ENCODE measurements at regions not wholly inside any gene's neighbourhood (a gene's known extent, or its start where the extent isn't known, plus 50 kb on each side); places are given as distances from the start of the nearest gene placed in this dataset.

- peak in 1 of 56 donors; percentile 29 for DNase-seq
These were observed 470.0 kb downstream of the SHQ1 start for GRCh38 chr3:72378287-72378686.

GRCh38 chr3:72376956-72377710 is 471.1 kb downstream of the SHQ1 start:
- peak in 2 of 56 donors; percentile 15 to 16 for DNase-seq

GRCh38 chr3:72375237-72376076 is 472.8 kb downstream of the SHQ1 start:
- DNase-seq = no peak

- no peak for DNase-seq
These were observed 475.1 kb downstream of the SHQ1 start for GRCh38 chr3:72373139-72373538.

- DNase-seq = no peak
These were observed 476.1 kb downstream of the SHQ1 start for GRCh38 chr3:72372161-72372560.

GRCh38 chr3:72371431-72371830 is 476.8 kb downstream of the SHQ1 start:
- DNase-seq = no peak

- DNase-seq = no peak
These were observed 477.3 kb downstream of the SHQ1 start for GRCh38 chr3:72370947-72371346.

GRCh38 chr3:72369681-72370080 is 478.6 kb downstream of the SHQ1 start:
- no peak for DNase-seq

- DNase-seq = peak in 3 of 56 donors; percentile 5 to 10 (median 8)
These were observed 479.8 kb downstream of the SHQ1 start for GRCh38 chr3:72368331-72368975.

GRCh38 chr3:72361990-72362389 is 486.3 kb downstream of the SHQ1 start:
- no peak for DNase-seq

GRCh38 chr3:72359743-72360142 is 488.5 kb downstream of the SHQ1 start:
- no peak for DNase-seq

GRCh38 chr3:72355168-72355567 is 493.1 kb downstream of the SHQ1 start:
- no peak for DNase-seq

- DNase-seq = no peak
These were observed 493.8 kb downstream of the SHQ1 start for GRCh38 chr3:72354486-72354885.

GRCh38 chr3:72353236-72354128 is 494.8 kb downstream of the SHQ1 start:
- DNase-seq = no peak

GRCh38 chr3:72352176-72352575 is 496.1 kb downstream of the SHQ1 start:
- no peak for DNase-seq

- no peak for DNase-seq
These were observed 496.7 kb downstream of the SHQ1 start for GRCh38 chr3:72351536-72351935.

GRCh38 chr3:72350761-72351505 is 497.3 kb downstream of the SHQ1 start:
- DNase-seq = no peak

GRCh38 chr3:72348357-72348756 is 499.9 kb downstream of the SHQ1 start:
- no peak for DNase-seq

- peak in 30 of 56 donors; percentile 8 to 71 (median 34) for DNase-seq
These were observed 500.4 kb downstream of the SHQ1 start for GRCh38 chr3:72347819-72348319.

GRCh38 chr3:72346526-72346926 is 501.7 kb downstream of the SHQ1 start:
- DNase-seq = no peak
